Neuronal stem cell (in vitro differentiated cells): ENCODE measurements at regions not wholly inside any gene's neighbourhood (a gene's known extent, or its start where the extent isn't known, plus 50 kb on each side); places are given as distances from the start of the nearest gene placed in this dataset.

ENCODE experiments used
- DNase-seq: peaks from one replicate; pipeline ENCODE4 v3.0.0-alpha.2; 2013; ENCODE audit warnings: low spot score
- H2AFZ ChIP-seq: one replicate; pipeline ENCODE4 v1.6.1; 2013; ENCODE audit warnings: mild to moderate bottlenecking, low read length, inconsistent platforms
- H2AK5ac ChIP-seq: 2 replicates; pipeline ENCODE4 v1.6.1; 2013; ENCODE audit warnings: low read depth, mild to moderate bottlenecking, inconsistent platforms, low read length, moderate library complexity, mixed read lengths
- H2BK120ac ChIP-seq: 2 replicates; pipeline ENCODE4 v1.6.1; 2013; ENCODE audit warnings: low read depth, mild to moderate bottlenecking, inconsistent platforms, low read length, moderate library complexity, mixed read lengths
- H2BK12ac ChIP-seq: one replicate; pipeline ENCODE4 v1.6.1; 2013; ENCODE audit warnings: low read length, inconsistent platforms
- H2BK15ac ChIP-seq: 2 replicates; pipeline ENCODE4 v1.6.1; 2013; ENCODE audit warnings: mild to moderate bottlenecking, low read length, inconsistent platforms, mixed read lengths
- H2BK5ac ChIP-seq: one replicate; pipeline ENCODE4 v1.6.1; 2013; ENCODE audit warnings: inconsistent platforms, mild to moderate bottlenecking, low read length, moderate library complexity
- H3K14ac ChIP-seq: one replicate; pipeline ENCODE4 v1.6.1; 2013; ENCODE audit warnings: low read length, inconsistent platforms
- H3K18ac ChIP-seq: 2 replicates; pipeline ENCODE4 v1.6.1; 2013; ENCODE audit warnings: low read length, inconsistent platforms
- H3K23ac ChIP-seq: 2 replicates; pipeline ENCODE4 v1.6.1; 2013; ENCODE audit warnings: low read depth, mild to moderate bottlenecking, mixed read lengths, low read length, inconsistent platforms; ENCODE audit not compliant: poor library complexity
- H3K27ac ChIP-seq: replicated peaks from 3 replicates; pipeline ENCODE4 v1.5.1; 2013; ENCODE audit warnings: low read length, inconsistent platforms
- H3K27me3 ChIP-seq, 3 experiments: 2 replicates each; pipeline ENCODE4 v1.6.1; 2013; ENCODE audit warnings: low read length in 3 of 3, mild to moderate bottlenecking in 2 of 3, inconsistent platforms in 1 of 3, low read depth in 1 of 3, mixed read lengths in 1 of 3, moderate library complexity in 1 of 3; ENCODE audit not compliant: control insufficient read depth in 3 of 3, insufficient read depth in 3 of 3
- H3K36me3 ChIP-seq, 2 donors: replicated peaks in 1 of 2; 2 replicates each; pipeline ENCODE4 v1.6.1; 2013; ENCODE audit warnings: low read length in 2 of 2; ENCODE audit not compliant: control insufficient read depth in 2 of 2, insufficient read depth in 2 of 2
- H3K4ac ChIP-seq: 2 replicates; pipeline ENCODE4 v1.6.1; 2013; ENCODE audit warnings: inconsistent platforms, mild to moderate bottlenecking, low read length, moderate library complexity
- H3K4me1 ChIP-seq, 2 donors: 1 replicate in 1 of 2; 2 replicates in 1 of 2; pipeline ENCODE4 v1.6.1; 2013; ENCODE audit warnings: low read length in 2 of 2, low read depth in 1 of 2; ENCODE audit not compliant: control insufficient read depth in 2 of 2, insufficient read depth in 1 of 2
- H3K4me2 ChIP-seq: one replicate; pipeline ENCODE4 v1.6.1; 2013; ENCODE audit warnings: mild to moderate bottlenecking, low read length, inconsistent platforms; ENCODE audit not compliant: insufficient read depth, poor library complexity, severe bottlenecking
- H3K4me3 ChIP-seq, 2 donors: 2 replicates each; pipeline ENCODE4 v1.5.1; 2013; ENCODE audit warnings: low read length in 2 of 2, mild to moderate bottlenecking in 2 of 2, inconsistent platforms in 1 of 2, moderate library complexity in 1 of 2
- H3K79me1 ChIP-seq: one replicate; pipeline ENCODE4 v1.6.1; 2013; ENCODE audit warnings: low read depth, mild to moderate bottlenecking, inconsistent platforms, low read length, moderate library complexity
- H3K9ac ChIP-seq: one replicate; pipeline ENCODE4 v1.6.1; 2013; ENCODE audit warnings: mild to moderate bottlenecking, low read depth, low read length, inconsistent platforms; ENCODE audit not compliant: poor library complexity
- H3K9me3 ChIP-seq, 2 donors: replicated peaks in 1 of 2; 2 replicates each; pipeline versions ENCODE3 to v1.6.1; 2013; ENCODE audit warnings: low read length in 2 of 2, mild to moderate bottlenecking in 2 of 2, inconsistent platforms in 1 of 2, low read depth in 1 of 2, mixed read lengths in 1 of 2, moderate library complexity in 1 of 2; ENCODE audit not compliant: control insufficient read depth in 2 of 2, insufficient read depth in 1 of 2
- H4K8ac ChIP-seq: one replicate; pipeline ENCODE4 v1.6.1; 2013; ENCODE audit warnings: low read depth, mild to moderate bottlenecking, inconsistent platforms, low read length, moderate library complexity
- H4K91ac ChIP-seq: one replicate; pipeline ENCODE4 v1.6.1; 2013; ENCODE audit warnings: low read length, low read depth, mild to moderate bottlenecking, inconsistent platforms; ENCODE audit not compliant: poor library complexity
- WGBS, 2 donors: extraction: QIAGEN DNeasy Blood & Tissue Kit; methylation state at CpG; one replicate each; pipeline ENCODE4 v1.1.7; 2013; ENCODE audit warnings: missing lambda C conversion rate in 2 of 2, mixed read lengths in 1 of 2; ENCODE audit not compliant: insufficient read length in 2 of 2, insufficient replicate concordance in 1 of 2; ENCODE audit errors: extremely low coverage in 2 of 2; 5-methylcytosine and 5-hydroxymethylcytosine counted together

- Histone ChIP-seq H3K27ac (no peak overlapping the region), H3K14ac (no peak overlapping the region), H3K79me1 (no peaks in the 10 kb centered on the region), H2BK15ac (no peak overlapping the region), H3K9me3 (peaks cover 0 to under 1% of the 10 kb centered on the region in 2 donors), H4K8ac (no peak overlapping the region), H2BK120ac (no peak overlapping the region), H3K4me1 (peaks cover 2 to 3% of the 10 kb centered on the region in 2 donors), H3K36me3 (no peaks in the 10 kb centered on the region), H3K4me2 (no peak overlapping the region), H3K4ac (no peak overlapping the region), H4K91ac (no peak overlapping the region), H2BK5ac (no peak overlapping the region), H3K4me3 (no peak overlapping the region), H3K23ac (no peak overlapping the region), H3K27me3 (peaks cover 0 to 14% (median 0%) of the 10 kb centered on the region in 3 experiments), H2AFZ (no peak overlapping the region), H2BK12ac (no peak overlapping the region), H3K18ac (no peak overlapping the region), H3K9ac (no peak overlapping the region), H2AK5ac (no peak overlapping the region)
- no CpG with 5 or more reads among the region's 11 CpGs for WGBS, 2 donors
- no peak for DNase-seq
Measured at GRCh38 chr2:199589306-199589705, 131.6 kb upstream of the SATB2 start.

GRCh38 chr2:199588054-199588453 lies 130.3 kb upstream of the SATB2 start:
- WGBS, 2 donors, result no CpG with 5 or more reads among the region's 3 CpGs
- H3K36me3 ChIP-seq, result no peaks in the 10 kb centered on the region

GRCh38 chr2:199586646-199587045 lies 128.9 kb upstream of the SATB2 start:
- WGBS, 2 donors, result no CpG with 5 or more reads among the region's 2 CpGs
- H3K9me3 ChIP-seq, result no peaks in the 10 kb centered on the region
- H3K14ac ChIP-seq, result no peak overlapping the region
- no peak overlapping the region for H3K4ac ChIP-seq
- no peak overlapping the region for H4K91ac ChIP-seq
- no peak overlapping the region for H2AFZ ChIP-seq
- DNase-seq, result no peak
- no peak overlapping the region for H3K4me2 ChIP-seq
- no peaks in the 10 kb centered on the region for H3K36me3 ChIP-seq
- H3K4me1 ChIP-seq, result peaks cover 3 to 7% of the 10 kb centered on the region in 2 donors
- H3K9ac ChIP-seq, result no peak overlapping the region
- H3K23ac ChIP-seq, result no peak overlapping the region
- no peak overlapping the region for H3K27ac ChIP-seq
- H4K8ac ChIP-seq, result no peak overlapping the region
- H2BK15ac ChIP-seq, result no peak overlapping the region
- no peak overlapping the region for H3K18ac ChIP-seq
- no peaks in the 10 kb centered on the region for H3K79me1 ChIP-seq
- H2AK5ac ChIP-seq, result no peak overlapping the region
- H3K4me3 ChIP-seq, result no peak overlapping the region
- H2BK12ac ChIP-seq, result no peak overlapping the region
- H2BK5ac ChIP-seq, result no peak overlapping the region
- peaks cover 0 to 31% (median 0%) of the 10 kb centered on the region in 3 experiments for H3K27me3 ChIP-seq
- no peak overlapping the region for H2BK120ac ChIP-seq

More at GRCh38 chr2:199588054-199588453, 130.3 kb upstream of the SATB2 start:
- no peak overlapping the region for H3K4me2 ChIP-seq
- H3K79me1 ChIP-seq, result no peaks in the 10 kb centered on the region
- H3K18ac ChIP-seq, result no peak overlapping the region
- no peak overlapping the region for H3K4ac ChIP-seq
- peaks cover 2 to 3% of the 10 kb centered on the region in 2 donors for H3K4me1 ChIP-seq
- no peak overlapping the region for H2AFZ ChIP-seq
- no peak overlapping the region for H3K4me3 ChIP-seq
- H3K27ac ChIP-seq, result no peak overlapping the region
- no peak overlapping the region for H2BK5ac ChIP-seq
- H2BK120ac ChIP-seq, result no peak overlapping the region
- no peak for DNase-seq
- peaks cover 0 to 18% (median 0%) of the 10 kb centered on the region in 3 experiments for H3K27me3 ChIP-seq
- H4K91ac ChIP-seq, result no peak overlapping the region
- no peak overlapping the region for H2BK12ac ChIP-seq
- no peak overlapping the region for H3K14ac ChIP-seq
- no peaks in the 10 kb centered on the region for H3K9me3 ChIP-seq
- H2BK15ac ChIP-seq, result no peak overlapping the region
- no peak overlapping the region for H4K8ac ChIP-seq
- H2AK5ac ChIP-seq, result no peak overlapping the region
- no peak overlapping the region for H3K23ac ChIP-seq
- no peak overlapping the region for H3K9ac ChIP-seq

GRCh38 chr2:199583676-199584075 lies 125.9 kb upstream of the SATB2 start:
- Histone ChIP-seq H3K23ac (no peak overlapping the region), H3K36me3 (no peaks in the 10 kb centered on the region), H3K4me2 (no peak overlapping the region), H3K9me3 (no peaks in the 10 kb centered on the region), H3K18ac (no peak overlapping the region), H3K79me1 (no peaks in the 10 kb centered on the region), H4K8ac (no peak overlapping the region), H3K27me3 (peaks cover 0 to 34% (median 0%) of the 10 kb centered on the region in 3 experiments), H2BK5ac (no peak overlapping the region), H3K4me3 (no peak overlapping the region), H2BK15ac (no peak overlapping the region), H2AK5ac (no peak overlapping the region), H3K4me1 (peaks cover 2 to 5% of the 10 kb centered on the region in 2 donors), H2AFZ (no peak overlapping the region), H3K9ac (no peak overlapping the region), H4K91ac (no peak overlapping the region), H2BK120ac (no peak overlapping the region), H3K14ac (no peak overlapping the region), H3K4ac (no peak overlapping the region), H2BK12ac (no peak overlapping the region), H3K27ac (no peak overlapping the region)
- DNase-seq, result no peak
- no CpG with 5 or more reads among the region's 3 CpGs for WGBS, 2 donors
